ENCODE measurements at regions not wholly inside any gene's neighbourhood (a gene's known extent, or its start where the extent isn't known, plus 50 kb on each side); places are given as distances from the start of the nearest gene placed in this dataset.
"Not testable (repeated sequence)": the region's sequence is repeated elsewhere in the genome, so short reads cannot be mapped to it uniquely, and the experiment has no call there.

GRCh38 chr18:75895135-75895534 is 467.6 kb upstream of the SMIM21 start:
- no peak for DNase-seq

- DNase-seq = no peak
Observed at GRCh38 chr18:75884728-75885127, 457.2 kb upstream of the SMIM21 start.

DNA sequence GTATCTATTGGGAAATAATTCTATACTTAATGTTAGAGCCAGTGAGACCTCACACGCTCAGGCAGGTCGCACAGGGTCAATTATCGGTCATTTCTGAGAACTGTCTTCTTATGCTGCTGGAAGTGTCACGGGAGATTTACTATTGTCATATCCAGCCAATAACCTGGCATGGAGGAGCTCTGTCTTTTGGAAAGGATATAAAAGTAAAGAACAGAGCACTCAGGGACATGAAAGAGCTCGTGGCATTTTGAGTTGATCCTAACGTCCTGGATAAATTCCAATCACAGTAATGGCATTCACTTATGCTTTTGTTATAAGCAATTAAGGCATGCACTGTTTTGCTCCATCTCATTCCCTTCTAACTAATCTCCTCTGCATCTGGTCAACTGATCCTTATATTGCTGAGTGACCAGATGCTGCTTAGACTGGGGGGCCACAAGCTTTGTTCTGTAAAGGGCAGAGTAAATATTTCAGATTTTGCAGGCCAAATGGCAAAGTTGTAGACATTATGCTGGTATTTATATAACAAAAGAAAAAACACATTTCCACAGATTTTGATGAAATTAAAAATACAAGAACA is 453.5 kb upstream of the SMIM21 start:
- DNase-seq = no peak

DNA sequence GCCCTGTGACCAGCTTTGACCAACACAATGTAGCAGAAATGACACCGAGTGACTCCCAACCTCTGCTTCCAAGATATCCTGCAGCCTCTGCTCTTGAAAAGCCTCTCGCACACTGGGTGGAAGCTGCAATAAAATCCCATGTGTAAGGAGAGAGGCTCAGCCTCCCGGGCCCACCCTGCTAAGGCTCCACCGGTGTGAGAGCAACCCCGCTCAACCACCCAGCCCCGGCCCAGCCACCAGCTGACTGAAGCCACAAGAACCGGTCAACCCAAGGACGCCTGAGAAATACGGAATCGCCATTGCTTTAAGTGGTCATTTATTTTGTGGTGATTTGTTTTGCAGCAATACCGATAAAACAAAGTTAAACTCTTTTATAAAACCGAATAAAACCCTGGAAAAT is 452.8 kb upstream of the SMIM21 start:
- no peak for DNase-seq

DNA sequence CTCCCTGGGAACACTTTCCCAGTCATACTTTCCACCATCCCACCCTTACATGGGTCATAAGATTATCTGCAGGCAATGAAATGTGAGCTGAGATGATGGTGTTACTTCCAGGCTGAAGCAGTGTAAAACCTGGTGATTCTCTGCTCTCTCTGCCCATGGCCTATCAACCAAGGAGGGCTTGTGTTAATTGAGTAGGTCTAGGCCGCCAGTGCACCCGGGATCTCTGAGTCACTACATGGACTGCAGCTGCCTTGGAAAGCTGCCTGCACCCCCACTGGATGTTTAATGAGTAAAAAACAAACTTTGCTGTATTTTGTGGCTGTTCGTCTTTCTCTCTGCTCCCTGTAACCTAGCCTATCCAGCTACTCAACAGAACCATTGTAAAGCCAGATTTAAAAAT is 451.7 kb upstream of the SMIM21 start:
- DNase-seq = no peak

DNA sequence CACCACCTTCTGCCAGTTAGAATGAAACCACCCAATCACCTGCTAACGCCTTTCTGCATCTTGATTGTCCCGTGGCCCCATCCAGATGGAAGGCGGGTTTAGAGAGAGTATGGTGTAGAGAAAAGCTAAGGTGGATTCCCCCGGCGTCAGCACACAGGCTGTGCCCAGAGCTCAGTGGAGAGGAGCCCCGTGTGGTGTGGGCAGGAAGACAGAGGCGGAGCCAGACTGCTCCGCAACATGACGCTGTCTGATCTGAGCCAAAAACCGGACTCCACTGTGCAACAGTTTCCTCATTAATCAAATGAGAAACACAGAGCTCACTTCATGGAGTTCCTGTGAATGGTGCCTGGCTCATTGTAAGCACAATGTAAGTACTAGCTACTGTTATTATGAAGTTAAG is 448.1 kb upstream of the SMIM21 start:
- no peak for DNase-seq

GRCh38 chr18:75874401-75875089 is 447.0 kb upstream of the SMIM21 start:
- DNase-seq = no peak

- DNase-seq = no peak
Observed at GRCh38 chr18:75871596-75871995, 444.1 kb upstream of the SMIM21 start.

DNA sequence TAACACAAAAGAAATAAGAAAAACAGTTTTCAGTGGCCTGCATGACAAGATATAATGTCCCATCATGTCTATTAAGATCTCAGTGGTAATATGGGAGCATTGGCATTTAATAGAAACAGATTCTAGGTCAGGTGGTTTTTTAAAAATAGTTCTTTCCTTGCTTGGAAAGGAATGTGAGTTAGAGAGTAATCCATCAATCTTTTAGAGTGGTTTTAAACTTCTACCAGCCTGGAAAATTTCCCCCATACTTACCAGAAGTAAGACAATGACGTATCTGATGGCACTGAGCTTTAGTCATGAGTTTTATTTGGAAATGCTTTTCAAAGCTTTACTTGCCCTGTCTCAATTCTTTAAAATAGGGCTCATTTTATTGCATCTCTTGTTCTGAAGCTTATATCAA is 441.7 kb upstream of the SMIM21 start:
- no peak for DNase-seq

DNA sequence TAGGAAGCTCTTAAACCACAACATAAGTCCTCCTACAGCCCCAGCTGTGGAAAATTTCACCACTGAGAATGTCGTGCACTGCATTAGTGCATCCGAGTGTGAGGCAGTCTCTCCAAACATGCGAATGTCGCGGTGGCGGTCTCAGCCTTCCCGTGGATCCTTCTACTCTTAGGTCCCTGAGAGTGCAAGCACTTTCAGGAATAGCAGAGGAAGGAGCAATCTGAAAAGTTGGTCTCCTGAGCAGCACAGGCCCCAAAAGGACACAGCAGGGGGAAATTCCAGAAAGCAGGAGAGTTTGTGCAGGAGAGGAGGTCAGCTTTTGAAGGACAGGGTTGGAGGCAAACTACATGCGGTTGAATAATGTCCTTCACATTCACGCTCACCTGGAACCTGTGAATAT is 440.5 kb upstream of the SMIM21 start:
- no peak for DNase-seq

DNA sequence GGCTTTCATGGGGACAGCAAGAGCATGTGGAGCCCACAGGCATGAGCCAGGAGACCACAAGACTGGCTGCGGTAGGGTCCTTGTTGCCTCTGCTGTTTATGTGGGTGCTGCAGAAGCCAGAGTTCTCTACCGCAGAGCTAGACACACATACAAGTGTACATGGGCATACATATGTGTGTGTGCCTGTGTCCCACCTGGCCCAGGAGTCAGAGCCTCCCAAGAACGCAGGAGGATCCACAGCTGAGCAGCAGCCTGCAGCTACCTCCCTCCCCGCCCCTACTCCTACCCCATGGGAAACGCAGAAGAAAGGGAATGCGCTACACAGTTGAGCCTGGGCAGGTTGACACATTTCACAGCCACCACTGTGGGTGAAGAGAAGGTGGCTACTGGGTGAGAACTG is 438.1 kb upstream of the SMIM21 start:
- no peak for DNase-seq

DNA sequence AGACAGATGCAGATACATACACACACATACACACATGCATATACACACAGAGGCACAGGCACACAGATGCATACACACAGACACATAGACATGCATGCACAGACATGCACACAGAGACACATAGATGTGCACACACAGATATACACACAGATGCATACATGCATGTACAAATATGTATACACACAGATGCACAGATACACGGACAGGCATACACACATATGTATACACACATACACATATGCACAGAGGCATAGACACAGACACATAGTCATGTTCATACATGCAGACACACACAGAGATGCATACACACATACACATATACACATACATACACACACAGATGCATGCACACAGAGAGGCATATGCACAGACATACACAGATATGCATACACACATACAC is 437.3 kb upstream of the SMIM21 start:
- no peak for DNase-seq

DNA sequence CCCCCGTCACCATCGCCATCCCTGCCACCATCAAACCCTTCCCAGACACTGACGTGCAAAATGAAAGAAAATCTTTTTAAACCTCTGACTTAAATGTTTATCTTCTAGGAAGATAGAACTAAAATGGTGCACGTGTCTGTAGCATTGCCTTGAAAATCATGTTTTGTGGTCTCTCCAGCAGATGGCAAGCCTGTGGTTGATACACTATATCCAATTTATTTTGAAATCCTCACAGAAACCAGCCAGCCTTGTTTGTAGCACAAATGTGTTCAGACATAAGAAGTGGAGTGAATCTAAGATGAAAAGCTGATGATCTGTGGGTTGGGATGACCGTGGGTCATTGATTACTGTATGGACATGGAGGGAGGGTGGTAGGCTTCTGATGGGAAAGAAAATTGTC is 436.2 kb upstream of the SMIM21 start:
- no peak for DNase-seq

- no peak for DNase-seq
Observed at GRCh38 chr18:75862458-75862857, 435.0 kb upstream of the SMIM21 start.

DNA sequence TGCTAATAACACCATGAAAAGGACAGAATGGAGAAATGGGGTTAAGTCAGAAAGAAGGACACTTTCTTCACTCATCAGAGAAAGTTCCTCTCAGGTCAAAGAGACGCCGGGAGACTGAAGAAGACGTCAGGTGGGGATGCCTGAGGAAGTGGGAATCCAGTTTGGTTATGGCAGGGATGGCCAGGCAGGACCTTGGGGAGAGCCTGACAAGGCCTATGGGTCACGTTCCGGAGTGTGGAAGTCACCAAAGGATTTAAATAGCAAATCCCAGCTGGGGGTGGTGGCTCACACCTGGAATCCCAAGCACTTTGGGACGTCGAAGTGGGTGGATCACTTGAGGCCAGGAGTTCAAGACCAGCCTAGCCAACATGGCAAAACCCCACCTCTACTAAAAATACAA is 432.7 kb upstream of the SMIM21 start:
- DNase-seq = no peak

- no peak for DNase-seq
Observed at GRCh38 chr18:75859533-75859932, 432.0 kb upstream of the SMIM21 start.

DNA sequence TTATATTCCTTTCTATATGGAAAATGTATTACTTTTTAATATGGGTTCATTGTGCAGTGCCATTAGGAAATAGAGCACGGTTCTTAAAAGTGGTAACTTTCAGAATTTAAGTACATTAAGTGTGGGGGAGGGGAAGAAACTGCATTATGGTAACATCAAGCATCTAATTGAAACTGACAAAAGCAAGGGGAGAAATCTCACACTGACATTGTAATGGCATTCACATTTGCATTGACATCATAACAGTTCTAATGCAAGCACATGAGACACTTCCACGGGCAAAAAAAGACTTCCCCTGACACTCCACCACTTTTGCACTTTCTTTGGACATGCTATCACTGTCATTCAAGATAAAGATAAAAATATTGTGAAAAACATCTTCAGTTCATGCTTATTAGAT is 431.3 kb upstream of the SMIM21 start:
- DNase-seq = no peak

- no peak for DNase-seq
Observed at GRCh38 chr18:75857558-75857957, 430.1 kb upstream of the SMIM21 start.

DNA sequence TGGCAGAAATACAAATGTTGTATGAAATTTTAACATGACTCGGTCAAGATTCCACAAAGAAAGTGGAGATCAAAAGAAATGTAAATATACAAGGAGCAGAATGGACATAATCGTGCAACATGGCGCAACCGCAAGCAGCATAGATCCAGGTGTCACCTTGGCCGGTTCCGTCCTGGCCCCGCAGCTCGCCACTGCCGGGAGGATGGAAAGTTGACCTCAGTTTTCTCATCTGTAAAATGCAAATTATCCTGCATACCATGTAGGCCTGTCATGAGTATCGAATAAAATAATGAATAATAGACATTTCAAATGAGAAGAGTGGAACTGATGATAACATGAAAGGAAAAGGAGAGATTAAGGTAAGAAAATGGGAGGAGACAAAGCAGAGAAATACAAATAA is 427.3 kb upstream of the SMIM21 start:
- no peak for DNase-seq

- no peak for DNase-seq
Observed at GRCh38 chr18:75854174-75854573, 426.7 kb upstream of the SMIM21 start.

- no peak for DNase-seq
Observed at GRCh38 chr18:75846321-75846720, 418.8 kb upstream of the SMIM21 start.

- DNase-seq = no peak
Observed at GRCh38 chr18:75845413-75845812, 417.9 kb upstream of the SMIM21 start.

GRCh38 chr18:75844146-75844545 is 416.6 kb upstream of the SMIM21 start:
- no peak for DNase-seq

DNA sequence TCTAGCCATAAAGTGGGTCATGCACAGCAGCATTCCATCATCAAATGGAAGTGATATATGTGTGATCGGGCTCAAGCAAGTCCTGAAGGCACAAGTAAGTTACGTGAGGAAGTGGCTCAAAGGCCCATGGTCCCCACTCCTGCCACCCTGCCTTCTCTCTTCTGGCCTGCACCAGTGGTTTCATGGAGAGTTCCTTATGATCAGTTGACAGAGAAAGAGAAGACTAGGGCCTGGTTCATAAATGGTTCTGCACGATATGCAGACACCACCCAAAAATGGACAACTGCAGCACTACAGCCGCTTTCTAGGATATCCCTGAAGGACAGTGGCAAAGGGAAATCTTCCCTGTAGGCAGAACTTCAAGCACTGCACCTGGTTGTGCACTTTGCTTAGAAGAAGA is 412.6 kb upstream of the SMIM21 start:
- no peak for DNase-seq

- not testable (repeated sequence) for DNase-seq
Observed at GRCh38 chr18:75839686-75840085, 412.2 kb upstream of the SMIM21 start.
